Hepatocyte (in vitro differentiated cells): ENCODE measurements at regions not wholly inside any gene's neighbourhood (a gene's known extent, or its start where the extent isn't known, plus 50 kb on each side); places are given as distances from the start of the nearest gene placed in this dataset.

Experiments
- DNase-seq: peaks from one replicate; pipeline ENCODE4 v3.0.0-alpha.2; 2016; ENCODE audit warnings: low spot score
- H2AFZ ChIP-seq: fragments of 200-600 bp; sonication (generic); 2 replicates; pipeline ENCODE4 v1.6.0; 2016; ENCODE audit warnings: antibody characterized with exemption, mild to moderate bottlenecking
- H3K27ac ChIP-seq: fragments of 200-600 bp; sonication (generic); 2 replicates; pipeline ENCODE4 v1.5.1; 2016; ENCODE audit warnings: mild to moderate bottlenecking
- H3K27me3 ChIP-seq: fragments of 200-600 bp; sonication (generic); 2 replicates; pipeline ENCODE4 v1.6.1; 2016
- H3K36me3 ChIP-seq: fragments of 200-600 bp; sonication (generic); replicated peaks from 2 replicates; pipeline ENCODE4 v1.5.1; 2016; ENCODE audit warnings: low read depth; ENCODE audit not compliant: insufficient read depth
- H3K4me1 ChIP-seq: fragments of 200-600 bp; sonication (generic); 2 replicates; pipeline ENCODE4 v1.5.1; 2016; ENCODE audit warnings: mild to moderate bottlenecking, moderate library complexity; ENCODE audit not compliant: insufficient read depth
- H3K4me2 ChIP-seq: fragments of 200-600 bp; sonication (generic); 2 replicates; pipeline ENCODE4 v1.6.0; 2016
- H3K4me3 ChIP-seq: fragments of 200-600 bp; sonication (generic); 2 replicates; pipeline ENCODE4 v1.5.1; 2016; ENCODE audit warnings: mild to moderate bottlenecking
- H3K79me2 ChIP-seq: fragments of 200-600 bp; sonication (generic); 2 replicates; pipeline ENCODE4 v1.6.0; 2017; ENCODE audit warnings: mild to moderate bottlenecking
- H3K9me2 ChIP-seq: fragments of 200-600 bp; sonication (generic); replicated peaks from 2 replicates; pipeline ENCODE4 v1.6.0; 2017; ENCODE audit warnings: mild to moderate bottlenecking; ENCODE audit not compliant: insufficient read depth
- H3K9me3 ChIP-seq: fragments of 200-600 bp; sonication (generic); 2 replicates; pipeline ENCODE4 v1.5.1; 2016; ENCODE audit warnings: low read depth, mild to moderate bottlenecking
- H4K20me1 ChIP-seq: fragments of 200-600 bp; sonication (generic); 2 replicates; pipeline ENCODE4 v1.6.0; 2016; ENCODE audit warnings: mild to moderate bottlenecking; ENCODE audit not compliant: insufficient read depth, poor library complexity, severe bottlenecking
- CTCF ChIP-seq: fragments of 200-600 bp; sonication (generic); IDR thresholded peaks from 2 replicates; pipeline ENCODE4 v1.5.1; 2016; ENCODE audit warnings: antibody characterized with exemption, mild to moderate bottlenecking; ENCODE audit not compliant: poor library complexity
- EZH2 ChIP-seq: fragments of 200-600 bp; sonication (generic); IDR thresholded peaks from 2 replicates; pipeline ENCODE4 v1.6.1; 2016; ENCODE audit warnings: antibody characterized with exemption, mild to moderate bottlenecking, borderline replicate concordance
- EZH2phosphoT487 ChIP-seq: fragments of 200-600 bp; sonication (generic); IDR thresholded peaks from one replicate; pipeline ENCODE4 v1.6.1; 2018; ENCODE audit warnings: antibody characterized with exemption, mild to moderate bottlenecking, low read depth, moderate library complexity; ENCODE audit not compliant: unreplicated experiment, severe bottlenecking
- WGBS: methylation state at CpG from one replicate; pipeline ENCODE4 v1.1.6; 2016; ENCODE audit warnings: low lambda C conversion rate; ENCODE audit errors: missing lambda C conversion rate; 5-methylcytosine and 5-hydroxymethylcytosine counted together

GRCh38 chr2:237207646-237208045 lies 122.0 kb downstream of the COPS8 start:
- H3K27me3 ChIP-seq, result no peaks in the 10 kb centered on the region
- no peak for TF ChIP-seq CTCF
- no peak for TF ChIP-seq EZH2phosphoT487
- no peak for TF ChIP-seq EZH2
- H3K36me3 ChIP-seq, result no peaks in the 10 kb centered on the region
- no peaks in the 10 kb centered on the region for H3K9me2 ChIP-seq
- H3K4me3 ChIP-seq, result no peak overlapping the region
- peaks cover 39% of the 10 kb centered on the region for H3K4me1 ChIP-seq
- peak overlapping the region; percentile 97 for H3K27ac ChIP-seq
- H2AFZ ChIP-seq, result no peak overlapping the region
- WGBS, result 51% methylated on average over 7 of the region's 7 CpGs
- no peak for DNase-seq
- H3K4me2 ChIP-seq, result peak overlapping the region; percentile 40
- no peaks in the 10 kb centered on the region for H4K20me1 ChIP-seq
- no peaks in the 10 kb centered on the region for H3K79me2 ChIP-seq
- no peaks in the 10 kb centered on the region for H3K9me3 ChIP-seq

- no peaks in the 10 kb centered on the region for H3K27me3 ChIP-seq
- no peak overlapping the region for H2AFZ ChIP-seq
- no peaks in the 10 kb centered on the region for H4K20me1 ChIP-seq
- no peaks in the 10 kb centered on the region for H3K79me2 ChIP-seq
- peaks cover 39% of the 10 kb centered on the region for H3K4me1 ChIP-seq
- H3K36me3 ChIP-seq, result no peaks in the 10 kb centered on the region
- 37% methylated on average over 16 of the region's 16 CpGs for WGBS
- H3K4me2 ChIP-seq, result peak overlapping the region; percentile 40
- H3K9me3 ChIP-seq, result no peaks in the 10 kb centered on the region
- peak; percentile 38 for DNase-seq
- H3K27ac ChIP-seq, result peak overlapping the region; percentile 97
- no peak overlapping the region for H3K4me3 ChIP-seq
- no peak for TF ChIP-seq CTCF
- H3K9me2 ChIP-seq, result no peaks in the 10 kb centered on the region
These were observed 122.9 kb downstream of the COPS8 start for GRCh38 chr2:237208373-237209260.

- Histone ChIP-seq H3K36me3 (no peaks in the 10 kb centered on the region), H2AFZ (no peak overlapping the region), H3K4me2 (no peak overlapping the region), H4K20me1 (no peaks in the 10 kb centered on the region), H3K9me2 (no peaks in the 10 kb centered on the region), H3K4me3 (no peak overlapping the region), H3K79me2 (no peaks in the 10 kb centered on the region), H3K27ac (peak overlapping the region; percentile 97), H3K4me1 (peaks cover 39% of the 10 kb centered on the region), H3K27me3 (no peaks in the 10 kb centered on the region), H3K9me3 (no peaks in the 10 kb centered on the region)
- no peak for DNase-seq
- WGBS, result 77% methylated on average over 6 of the region's 6 CpGs
- no peak for TF ChIP-seq EZH2phosphoT487
These were observed 124.2 kb downstream of the COPS8 start for GRCh38 chr2:237209885-237210284.

GRCh38 chr2:237210297-237210696 lies 124.6 kb downstream of the COPS8 start:
- WGBS, result 92% methylated on average over 7 of the region's 7 CpGs
- H3K4me1 ChIP-seq, result peaks cover 37% of the 10 kb centered on the region
- H3K36me3 ChIP-seq, result no peaks in the 10 kb centered on the region
- peak overlapping the region; percentile 97 for H3K27ac ChIP-seq
- H3K9me2 ChIP-seq, result no peaks in the 10 kb centered on the region
- H2AFZ ChIP-seq, result no peak overlapping the region
- no peak for DNase-seq
- no peaks in the 10 kb centered on the region for H3K27me3 ChIP-seq
- H3K9me3 ChIP-seq, result no peaks in the 10 kb centered on the region
- H3K79me2 ChIP-seq, result no peaks in the 10 kb centered on the region
- no peak for TF ChIP-seq CTCF
- TF ChIP-seq EZH2, result no peak
- no peak for TF ChIP-seq EZH2phosphoT487
- H4K20me1 ChIP-seq, result no peaks in the 10 kb centered on the region
- no peak overlapping the region for H3K4me3 ChIP-seq
- H3K4me2 ChIP-seq, result no peak overlapping the region
